K562 (cell line): ENCODE measurements at regions not wholly inside any gene's neighbourhood (a gene's known extent, or its start where the extent isn't known, plus 50 kb on each side); places are given as distances from the start of the nearest gene placed in this dataset.

Experiments used
- ARHGAP35 ChIP-seq: fragments of 450-650 bp; IDR thresholded peaks from 2 replicates; pipeline ENCODE4 v1.6.1; 2018; ENCODE audit not compliant: partially characterized antibody
- CBX1 ChIP-seq: sonication (generic); IDR thresholded peaks from 2 replicates; pipeline ENCODE4 v1.6.1; 2016; ENCODE audit warnings: antibody characterized with exemption, low read depth, mild to moderate bottlenecking
- EP300 ChIP-seq: IDR thresholded peaks from 2 replicates; pipeline ENCODE4 v1.6.1; 2012; ENCODE audit warnings: low read length, improper control_type of control experiment
- EZH2 ChIP-seq: IDR thresholded peaks from 2 replicates; pipeline ENCODE4 v1.6.1; 2012; ENCODE audit warnings: low read depth, mild to moderate bottlenecking, inconsistent platforms, low read length, borderline replicate concordance
- FOXK2 ChIP-seq, 2 experiments: fragments of 450-650 bp; IDR thresholded peaks in 1 of 2; conservative IDR thresholded peaks in 1 of 2; 2 replicates each; pipeline ENCODE4 v1.6.1; 2016; ENCODE audit warnings: low read depth in 2 of 2, mild to moderate bottlenecking in 1 of 2
- NR4A1 ChIP-seq, 2 experiments: fragments of 250-450 bp in 1 of 2; fragments of 450-650 bp in 1 of 2; sonication (Bioruptor Pico) in 1 of 2; IDR thresholded peaks; 2 replicates each; pipeline versions ENCODE4 v1.4.0 to v1.6.1; 2016 to 2020; ENCODE audit warnings: mild to moderate bottlenecking in 2 of 2, missing compliant biosample characterization in 1 of 2, missing genetic modification characterization in 1 of 2, moderate library complexity in 1 of 2
- PCBP1 ChIP-seq: fragments of 200-400 bp; formaldehyde crosslinking; IDR thresholded peaks from 2 replicates; pipeline ENCODE4 v1.6.1; 2018; ENCODE audit warnings: mild to moderate bottlenecking, low read depth, low read length; ENCODE audit not compliant: poor library complexity, severe bottlenecking
- TCFL5 ChIP-seq: fragments of 250-450 bp; sonication (Bioruptor Pico); conservative IDR thresholded peaks from 2 replicates; pipeline ENCODE4 v1.6.1; 2021; ENCODE audit warnings: mild to moderate bottlenecking, moderate library complexity, matching md5 sums
- ZBTB12 ChIP-seq: fragments of 250-450 bp; sonication (Bioruptor Pico); IDR thresholded peaks from 2 replicates; pipeline ENCODE4 v1.4.0; 2020

DNA sequence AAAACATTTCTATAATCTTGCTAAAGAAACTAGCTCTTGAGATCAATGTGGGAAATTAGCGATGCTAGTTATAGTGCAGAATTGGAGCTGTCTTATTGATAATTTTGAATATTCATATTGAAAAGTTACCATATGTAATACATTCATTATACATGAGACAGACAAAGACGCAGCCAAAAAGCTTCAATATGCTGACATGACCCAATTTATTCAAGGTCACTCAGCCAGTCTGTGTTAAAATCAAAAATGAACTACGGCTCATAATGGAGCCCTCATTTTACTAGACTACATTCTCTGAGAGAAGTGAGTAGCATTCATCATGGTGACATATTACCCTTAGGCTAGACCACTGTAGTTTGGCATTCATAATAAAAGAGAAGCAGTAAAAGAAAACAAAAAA lies 107.3 kb upstream of the GABRG2 start:
- TF ChIP-seq EZH2, result no peak
- TF ChIP-seq EP300, result no peak
- TF ChIP-seq CBX1, result no peak
- no peak for TF ChIP-seq ZBTB12 (CRISPR knock-in tag)
- no peak for TF ChIP-seq TCFL5 (CRISPR knock-in tag)
- no peak for TF ChIP-seq FOXK2 (conservative IDR thresholded peaks at IDR 0.05 in 1 of 2, IDR thresholded peaks at IDR 0.05 in 1 of 2; ENCODE audit: low read depth in 2 of 2)
- no peak for TF ChIP-seq NR4A1 (CRISPR knock-in tag; IDR thresholded peaks at IDR 0.05)
- TF ChIP-seq NR4A1 (tag; IDR thresholded peaks at IDR 0.05), result no peak
- no peak for TF ChIP-seq ARHGAP35
- no peak for TF ChIP-seq PCBP1
